HPDE6-E6E7 (cell line): ENCODE measurements at regions not wholly inside any gene's neighbourhood (a gene's known extent, or its start where the extent isn't known, plus 50 kb on each side); places are given as distances from the start of the nearest gene placed in this dataset.

Source experiments
- DNase-seq: peaks from one replicate; pipeline ENCODE4 v3.0.0; 2011; ENCODE audit warnings: missing footprints; ENCODE audit errors: extremely low spot score

GRCh38 chr5:143870362-143870761 is 58.4 kb downstream of the HMHB1 start:
- DNase-seq, result no peak

DNA sequence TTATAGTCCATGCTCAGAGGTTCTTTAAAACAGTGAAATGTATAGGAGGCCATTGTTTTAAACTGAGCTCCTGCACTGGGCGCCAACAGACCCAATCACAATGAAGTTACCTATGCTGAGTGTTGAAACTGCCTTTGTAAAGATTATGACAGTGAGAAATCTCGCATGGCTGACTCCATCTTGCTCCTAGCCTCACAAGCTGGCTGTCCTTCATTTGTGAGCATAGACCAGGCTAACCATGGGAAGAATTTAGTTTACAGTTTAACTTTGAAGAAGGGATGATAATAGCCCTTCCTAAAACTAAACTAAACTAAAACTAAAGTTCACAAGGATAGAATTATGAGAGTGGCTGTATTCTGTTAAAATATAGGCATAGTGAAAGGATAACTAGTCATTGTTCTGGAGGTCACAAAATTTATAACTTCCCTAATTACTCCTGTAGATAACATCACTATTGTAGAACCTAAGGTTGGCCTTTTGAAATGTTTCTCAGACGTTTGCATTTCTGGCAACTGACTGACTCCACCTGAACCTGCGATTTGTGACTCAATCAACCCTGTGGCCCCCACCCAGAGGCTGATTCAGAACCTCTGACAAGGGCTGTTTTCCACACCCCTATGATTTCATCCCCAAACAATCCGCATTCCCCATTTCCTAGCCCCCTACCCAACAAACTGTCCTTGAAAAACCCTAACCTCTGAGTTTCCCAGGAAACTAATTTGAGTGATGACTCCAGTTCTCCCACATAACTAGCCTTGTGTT is 59.1 kb downstream of the HMHB1 start:
- no peak for DNase-seq

- no peak for DNase-seq
Observed at GRCh38 chr5:143871672-143872071, 59.7 kb downstream of the HMHB1 start.

- DNase-seq, result no peak
Observed at GRCh38 chr5:143874312-143874711, 62.4 kb downstream of the HMHB1 start.

GRCh38 chr5:143877196-143877595 is 65.2 kb downstream of the HMHB1 start:
- no peak for DNase-seq

DNA sequence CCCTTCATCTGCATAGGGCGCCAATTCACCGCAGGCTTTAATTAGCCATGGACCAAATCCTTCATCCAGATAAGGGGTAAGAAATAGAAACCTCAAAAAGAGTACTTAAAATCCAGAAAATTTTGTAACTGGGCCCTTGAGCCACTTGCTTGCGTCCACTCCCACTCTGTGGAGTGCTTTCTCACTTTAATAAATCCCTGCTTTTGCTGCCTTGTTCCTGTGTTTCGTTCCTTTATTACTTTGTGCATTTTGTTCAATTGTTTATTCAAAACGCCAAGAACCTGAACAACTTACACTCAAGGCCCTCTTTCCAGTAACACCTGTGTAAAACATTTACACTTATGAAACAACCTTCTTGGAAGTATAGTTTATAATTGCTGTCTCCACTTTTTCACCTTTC is 66.5 kb downstream of the HMHB1 start:
- no peak for DNase-seq

GRCh38 chr5:143879646-143880045 is 67.7 kb downstream of the HMHB1 start:
- no peak for DNase-seq

DNA sequence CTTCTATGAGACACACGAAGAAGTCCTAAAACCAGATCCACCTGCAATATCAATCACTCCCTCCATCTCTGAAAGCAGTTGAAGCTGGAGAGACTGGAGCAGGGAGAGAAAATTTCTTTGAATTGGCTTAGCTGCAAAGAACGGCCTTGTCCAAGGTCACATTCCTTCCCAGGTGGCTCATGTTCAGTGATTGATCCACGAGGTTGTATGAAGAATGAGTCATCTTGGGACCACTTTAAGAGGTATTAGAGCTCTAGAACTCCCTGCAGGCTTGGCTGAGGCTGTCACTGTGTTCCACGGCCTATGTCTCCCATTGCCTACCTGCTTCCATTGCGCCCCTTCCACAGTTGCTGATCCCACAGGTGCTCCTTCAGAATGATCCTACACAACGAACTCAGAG is 68.2 kb downstream of the HMHB1 start:
- DNase-seq, result no peak

DNA sequence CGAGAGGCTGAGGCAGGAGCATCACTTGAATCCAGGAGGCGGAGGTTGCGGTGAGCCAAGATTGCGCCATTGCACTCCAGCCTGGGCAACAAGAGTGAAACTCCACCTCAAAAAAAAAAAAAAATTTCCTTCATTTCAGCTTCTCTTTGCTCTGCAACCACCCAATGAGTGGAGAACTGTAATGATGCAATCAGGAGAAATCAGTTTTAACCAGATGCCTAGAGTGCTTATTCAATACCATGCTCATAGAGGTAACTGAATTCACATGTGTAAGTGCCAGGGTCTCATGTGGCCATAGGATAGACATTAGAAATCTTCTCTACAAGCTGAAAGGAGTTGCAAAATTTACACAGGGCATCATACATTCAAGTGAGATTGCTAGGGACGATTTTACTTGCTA is 70.6 kb downstream of the HMHB1 start:
- no peak for DNase-seq

DNA sequence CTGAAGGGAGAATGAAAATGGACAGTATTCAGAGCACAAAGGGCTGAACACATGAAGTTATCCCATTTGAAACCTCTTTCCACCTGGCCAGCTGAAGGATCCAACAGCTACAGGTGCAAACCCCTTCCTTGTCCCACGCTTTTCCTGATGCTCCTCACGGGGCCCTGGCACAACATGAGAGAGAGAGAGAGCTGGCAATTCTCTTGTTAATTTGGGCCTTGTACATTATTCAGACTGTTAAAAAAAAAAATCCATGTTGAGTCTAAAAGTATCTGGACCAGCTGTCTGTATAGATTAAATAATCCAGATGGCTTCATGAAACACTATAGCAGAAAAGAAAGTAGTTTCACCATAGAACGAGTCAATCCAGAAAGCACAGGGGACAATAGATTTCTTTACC is 74.1 kb downstream of the HMHB1 start:
- no peak for DNase-seq

DNA sequence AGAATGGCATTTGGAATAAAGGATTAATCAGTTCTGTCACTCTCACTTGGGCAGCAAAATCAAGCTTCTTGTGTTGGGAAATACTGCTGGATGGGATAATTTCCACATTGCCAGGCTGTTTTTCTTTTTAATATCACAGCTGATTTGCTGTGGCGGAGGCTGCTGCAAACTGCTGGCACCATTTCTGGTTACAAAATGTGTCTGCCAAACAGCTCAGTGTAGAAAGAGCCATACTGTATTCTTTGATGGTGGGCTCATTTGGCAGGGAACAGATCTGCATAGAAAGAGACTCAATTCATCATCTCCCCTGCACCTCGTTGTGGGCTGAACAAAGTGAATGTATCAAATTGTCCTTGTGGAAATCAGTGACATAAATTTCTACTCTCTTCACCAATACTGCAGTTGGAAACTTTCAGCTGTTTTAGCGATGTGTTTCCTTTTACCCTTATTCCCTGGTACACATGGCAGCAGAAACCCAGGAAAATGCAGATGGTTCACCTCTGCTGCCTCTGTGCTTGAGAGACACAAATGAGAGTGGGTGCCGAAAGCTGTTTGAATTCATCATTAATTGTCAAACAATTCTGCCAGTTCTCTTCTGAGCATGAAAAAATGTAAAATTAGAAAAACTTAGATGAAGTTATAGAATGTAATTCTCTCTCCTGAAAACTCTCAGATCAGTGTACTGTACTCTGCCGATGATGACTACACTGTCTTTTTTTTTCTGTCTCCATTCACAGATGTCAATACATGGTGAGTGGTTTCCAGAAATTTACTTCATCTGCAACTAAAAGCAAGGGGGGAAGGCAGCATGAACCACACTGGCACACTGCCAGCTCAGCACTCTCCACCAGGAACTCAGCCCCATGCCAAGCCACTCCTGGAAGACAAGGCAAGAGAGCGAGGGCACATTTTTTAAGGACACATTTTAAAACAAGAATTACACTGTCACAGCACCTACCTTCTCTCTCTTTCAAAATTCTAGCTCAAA is 75.0 kb downstream of the HMHB1 start:
- no peak for DNase-seq

DNA sequence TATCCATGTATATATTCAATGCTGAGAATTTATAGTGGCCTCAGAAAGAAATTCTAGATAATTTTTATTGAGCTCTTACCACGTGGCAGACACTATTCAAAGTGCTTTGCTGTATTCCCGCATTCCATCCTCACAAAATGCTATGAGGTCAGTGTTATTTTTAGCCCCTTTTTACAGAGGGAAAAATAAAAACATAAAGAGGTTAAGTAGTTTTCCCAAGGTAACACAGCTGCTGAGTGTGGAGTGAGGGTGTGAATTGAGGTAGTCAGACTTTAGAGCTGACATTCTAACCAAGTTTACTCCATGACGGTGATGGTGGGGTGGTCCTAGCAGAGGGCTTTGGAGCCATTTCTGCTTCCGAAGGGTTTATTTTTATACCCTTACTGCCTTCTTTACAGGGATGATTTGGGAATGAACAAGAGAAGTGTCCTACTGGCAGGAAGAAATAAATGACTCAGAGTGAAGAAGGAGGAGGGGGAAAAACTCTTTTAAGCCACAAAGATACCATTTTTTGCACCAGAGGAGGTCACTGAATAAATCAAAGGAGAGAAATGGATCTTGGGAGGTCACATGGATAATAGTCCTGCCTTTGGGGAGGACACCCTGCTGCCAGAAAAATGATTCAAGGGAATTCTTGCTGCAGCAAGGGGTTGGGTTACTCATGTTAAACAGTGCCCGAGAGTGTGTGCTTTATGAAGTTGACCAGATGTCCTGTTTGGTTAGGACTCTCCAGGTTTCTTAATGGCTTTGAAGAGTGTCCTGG is 76.1 kb downstream of the HMHB1 start:
- no peak for DNase-seq

GRCh38 chr5:143888912-143889311 is 77.0 kb downstream of the HMHB1 start:
- no peak for DNase-seq

- no peak for DNase-seq
Observed at GRCh38 chr5:143889986-143890385, 78.0 kb downstream of the HMHB1 start.

DNA sequence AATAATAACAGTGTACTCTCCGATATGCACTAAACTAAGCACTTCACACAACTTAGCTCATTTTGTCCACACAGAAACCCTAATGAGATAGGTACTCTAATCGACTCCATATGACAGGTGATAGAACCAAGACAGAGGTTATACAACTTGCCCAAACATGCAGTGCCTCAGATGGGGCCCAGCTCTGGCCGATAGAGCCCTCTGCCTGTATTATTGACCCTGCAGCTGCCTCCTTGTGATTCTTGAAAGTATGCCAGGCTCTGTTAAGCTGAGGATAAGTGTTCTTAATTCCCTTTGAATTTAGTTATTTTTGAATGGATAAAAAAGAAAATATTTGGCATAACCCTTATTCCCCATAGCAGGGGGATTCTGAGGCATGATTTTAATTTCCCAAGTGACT is 78.5 kb downstream of the HMHB1 start:
- no peak for DNase-seq

GRCh38 chr5:143892271-143892670 is 80.3 kb downstream of the HMHB1 start:
- no peak for DNase-seq

GRCh38 chr5:143892908-143893307 is 80.9 kb downstream of the HMHB1 start:
- no peak for DNase-seq

GRCh38 chr5:143893638-143894037 is 81.7 kb downstream of the HMHB1 start:
- no peak for DNase-seq

- DNase-seq, result no peak
Observed at GRCh38 chr5:143896516-143896915, 84.6 kb downstream of the HMHB1 start.

DNA sequence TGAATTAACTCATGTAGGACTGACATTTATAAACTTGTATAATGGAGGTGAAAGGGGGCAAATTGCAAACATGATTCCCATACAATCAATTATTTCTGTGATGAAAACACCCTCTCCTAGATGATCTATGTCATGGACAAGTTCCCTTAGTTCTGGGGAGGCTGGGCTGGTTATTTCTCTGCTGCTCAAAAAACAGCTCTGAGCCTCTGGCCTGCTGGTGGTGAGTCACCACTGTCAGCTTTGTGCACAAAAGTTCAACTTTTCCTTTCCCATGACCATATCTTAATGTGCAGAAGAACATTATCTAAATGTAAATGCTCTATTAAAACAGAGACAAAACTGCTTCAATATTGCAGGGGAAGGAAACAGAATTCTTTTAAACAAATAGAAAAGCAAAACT is 85.0 kb downstream of the HMHB1 start:
- peak; percentile 43 for DNase-seq

- DNase-seq, result no peak
Observed at GRCh38 chr5:143898381-143898780, 86.4 kb downstream of the HMHB1 start.

DNA sequence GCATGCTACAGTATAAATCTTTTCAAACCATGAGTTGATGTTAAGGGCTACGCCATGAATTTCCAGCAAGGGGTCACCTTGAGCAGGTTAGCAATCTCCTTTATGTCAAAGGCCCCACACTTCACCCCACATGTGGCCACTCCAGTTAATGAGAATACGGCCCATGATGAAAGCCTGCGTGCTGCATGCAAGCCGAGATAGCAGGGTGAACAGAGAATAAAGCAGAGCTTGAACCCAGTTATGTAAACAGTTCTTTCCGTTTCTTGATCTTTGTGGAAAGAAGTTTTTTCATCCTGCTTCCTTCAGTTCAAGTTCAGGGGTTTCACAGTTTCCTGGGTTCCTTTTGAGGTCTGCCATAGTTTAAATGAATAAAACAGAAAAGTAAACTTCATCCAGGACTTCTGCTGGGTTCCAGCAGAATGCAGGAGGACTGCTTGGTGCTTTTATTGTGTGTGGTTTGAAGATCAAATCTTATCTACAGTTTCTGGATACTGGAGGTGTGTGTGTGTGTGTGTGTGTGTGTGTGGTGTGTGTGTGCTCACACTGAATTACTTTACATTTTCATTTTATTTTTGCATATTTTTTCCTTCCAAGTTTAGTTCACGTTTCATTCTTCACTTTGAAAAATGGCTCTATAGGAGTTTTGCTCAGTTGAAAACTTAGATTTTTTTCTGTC is 87.1 kb downstream of the HMHB1 start:
- DNase-seq, result no peak
